RWPE2 (cell line): ENCODE measurements at regions not wholly inside any gene's neighbourhood (a gene's known extent, or its start where the extent isn't known, plus 50 kb on each side); places are given as distances from the start of the nearest gene placed in this dataset.

Experiments
- ATAC-seq: fragments of 200-7000 bp; cut with Tn5 transposase; 3 replicates; pipeline ENCODE4 v1.9.1; 2021; ENCODE audit warnings: low read depth
- DNase-seq: peaks from one replicate; pipeline ENCODE4 v3.0.0-alpha.2; 2020; ENCODE audit warnings: low spot score
- H3K27ac ChIP-seq: fragments of 450-650 bp; 2 replicates; pipeline ENCODE4 v1.5.1; 2017; ENCODE audit warnings: mild to moderate bottlenecking; ENCODE audit not compliant: poor library complexity, severe bottlenecking
- H3K27me3 ChIP-seq: fragments of 250-450 bp; sonication (Bioruptor Pico); 2 replicates; pipeline ENCODE4 v1.5.1; 2021; ENCODE audit warnings: mild to moderate bottlenecking, moderate library complexity; ENCODE audit not compliant: insufficient read depth, poor library complexity, severe bottlenecking
- H3K36me3 ChIP-seq: fragments of 250-450 bp; sonication (Bioruptor Pico); 2 replicates; pipeline ENCODE4 v1.5.1; 2020; ENCODE audit warnings: low read depth, mild to moderate bottlenecking, moderate library complexity
- H3K4me1 ChIP-seq: fragments of 250-450 bp; sonication (Bioruptor Pico); 2 replicates; pipeline ENCODE4 v1.5.1; 2021; ENCODE audit warnings: mild to moderate bottlenecking, moderate library complexity; ENCODE audit not compliant: insufficient read depth, poor library complexity, severe bottlenecking
- H3K4me3 ChIP-seq: fragments of 250-450 bp; sonication (Bioruptor Pico); 2 replicates; pipeline ENCODE4 v1.5.1; 2021; ENCODE audit warnings: mild to moderate bottlenecking, moderate library complexity; ENCODE audit not compliant: severe bottlenecking
- H3K9me3 ChIP-seq: fragments of 250-450 bp; sonication (Bioruptor Pico); 2 replicates; pipeline ENCODE4 v1.5.1; 2021; ENCODE audit warnings: mild to moderate bottlenecking, moderate library complexity; ENCODE audit not compliant: severe bottlenecking
- TF ChIP-seq, protein P1 (sequence below): fragments of 450-650 bp; IDR thresholded peaks from one replicate; pipeline ENCODE4 v1.5.1; 2017; ENCODE audit warnings: mild to moderate bottlenecking, moderate library complexity; ENCODE audit not compliant: poor library complexity, severe bottlenecking

GRCh38 chr6:44712353-44713111, 325.0 kb downstream of the CDC5L start:
- Histone ChIP-seq H3K27me3 (no peaks in the 10 kb centered on the region), H3K27ac (no peak overlapping the region), H3K4me1 (no peaks in the 10 kb centered on the region), H3K36me3 (no peaks in the 10 kb centered on the region), H3K9me3 (no peaks in the 10 kb centered on the region), H3K4me3 (no peak overlapping the region)
- DNase-seq (no peak), ATAC-seq (no peak)
- TF ChIP-seq, protein P1, sequence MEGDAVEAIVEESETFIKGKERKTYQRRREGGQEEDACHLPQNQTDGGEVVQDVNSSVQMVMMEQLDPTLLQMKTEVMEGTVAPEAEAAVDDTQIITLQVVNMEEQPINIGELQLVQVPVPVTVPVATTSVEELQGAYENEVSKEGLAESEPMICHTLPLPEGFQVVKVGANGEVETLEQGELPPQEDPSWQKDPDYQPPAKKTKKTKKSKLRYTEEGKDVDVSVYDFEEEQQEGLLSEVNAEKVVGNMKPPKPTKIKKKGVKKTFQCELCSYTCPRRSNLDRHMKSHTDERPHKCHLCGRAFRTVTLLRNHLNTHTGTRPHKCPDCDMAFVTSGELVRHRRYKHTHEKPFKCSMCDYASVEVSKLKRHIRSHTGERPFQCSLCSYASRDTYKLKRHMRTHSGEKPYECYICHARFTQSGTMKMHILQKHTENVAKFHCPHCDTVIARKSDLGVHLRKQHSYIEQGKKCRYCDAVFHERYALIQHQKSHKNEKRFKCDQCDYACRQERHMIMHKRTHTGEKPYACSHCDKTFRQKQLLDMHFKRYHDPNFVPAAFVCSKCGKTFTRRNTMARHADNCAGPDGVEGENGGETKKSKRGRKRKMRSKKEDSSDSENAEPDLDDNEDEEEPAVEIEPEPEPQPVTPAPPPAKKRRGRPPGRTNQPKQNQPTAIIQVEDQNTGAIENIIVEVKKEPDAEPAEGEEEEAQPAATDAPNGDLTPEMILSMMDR: no peak

DNA sequence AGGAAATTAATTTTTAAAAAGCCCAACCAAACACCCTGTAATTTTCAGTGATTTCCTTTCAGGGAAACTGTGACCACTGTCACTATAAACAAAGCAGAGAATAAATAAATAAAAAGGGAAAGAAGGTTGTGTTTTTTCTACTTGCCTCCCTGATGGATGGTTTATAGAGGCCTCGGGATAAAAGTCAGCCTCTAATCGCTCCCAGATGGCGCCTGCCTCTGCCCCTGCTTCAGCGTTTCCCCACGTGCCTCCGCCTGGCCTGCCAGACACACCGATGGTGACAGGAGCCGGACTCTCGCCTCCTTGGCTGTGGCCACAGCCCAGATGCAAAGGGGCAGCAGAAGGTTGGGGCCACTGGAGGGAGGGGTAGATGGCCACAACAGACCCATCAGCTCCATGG, 327.7 kb downstream of the CDC5L start:
- ATAC-seq (no peak), DNase-seq (no peak)
- TF ChIP-seq, protein P1: no peak
- no peaks in the 10 kb centered on the region for H3K36me3 ChIP-seq
- H3K4me3 ChIP-seq: no peak overlapping the region
- H3K9me3 ChIP-seq: no peaks in the 10 kb centered on the region
- no peaks in the 10 kb centered on the region for H3K27me3 ChIP-seq
- H3K4me1 ChIP-seq: no peaks in the 10 kb centered on the region
- H3K27ac ChIP-seq: no peak overlapping the region

- H3K27ac ChIP-seq: no peak overlapping the region
These were observed 328.4 kb downstream of the CDC5L start for GRCh38 chr6:44715925-44716324.

GRCh38 chr6:44717431-44717830, 329.9 kb downstream of the CDC5L start:
- DNase-seq: no peak
- H3K9me3 ChIP-seq: no peaks in the 10 kb centered on the region
- H3K4me3 ChIP-seq: no peak overlapping the region
- TF ChIP-seq, protein P1: no peak
- no peaks in the 10 kb centered on the region for H3K4me1 ChIP-seq
- no peak overlapping the region for H3K27ac ChIP-seq
- no peak for ATAC-seq
- no peaks in the 10 kb centered on the region for H3K27me3 ChIP-seq
- H3K36me3 ChIP-seq: no peaks in the 10 kb centered on the region

More at GRCh38 chr6:44715925-44716324, 328.4 kb downstream of the CDC5L start:
- H3K4me3 ChIP-seq: no peak overlapping the region
- TF ChIP-seq, protein P1: no peak
- no peaks in the 10 kb centered on the region for H3K27me3 ChIP-seq
- DNase-seq (no peak), ATAC-seq (peak; percentile 25; the same call in 1 of the 3 replicates)
- H3K36me3 ChIP-seq: no peaks in the 10 kb centered on the region
- no peaks in the 10 kb centered on the region for H3K4me1 ChIP-seq
- H3K9me3 ChIP-seq: no peaks in the 10 kb centered on the region

DNA sequence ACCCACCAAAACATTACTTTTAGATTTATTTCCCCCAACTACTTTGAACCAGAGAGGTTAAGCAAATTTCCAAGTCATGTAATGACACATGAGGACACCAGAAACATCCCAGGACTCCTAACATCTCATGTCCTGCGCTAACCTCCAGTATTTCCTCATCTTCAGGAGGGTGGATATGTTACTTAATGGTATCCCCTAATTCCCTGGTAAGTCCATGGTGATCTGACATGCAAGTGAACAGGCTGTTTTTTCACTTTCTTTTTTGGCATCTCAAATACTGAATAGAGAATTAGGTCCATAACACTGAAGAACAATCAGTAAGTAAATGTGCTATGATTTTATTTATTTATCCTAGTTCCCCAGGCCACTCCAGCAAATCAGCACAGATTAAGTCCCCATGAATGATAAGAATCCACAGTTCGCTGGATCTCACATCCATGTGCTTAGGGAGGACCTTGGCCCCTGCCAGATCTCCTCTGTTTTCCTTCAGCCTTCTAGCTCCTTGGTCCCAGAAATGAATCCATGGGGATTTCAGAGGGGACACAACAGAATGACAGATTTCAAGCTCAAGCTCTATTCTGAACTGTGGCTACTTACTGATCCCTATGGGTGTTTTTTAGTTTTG, 334.6 kb downstream of the CDC5L start:
- no peak for DNase-seq
- no peak for ATAC-seq
- no peaks in the 10 kb centered on the region for H3K36me3 ChIP-seq
- H3K27ac ChIP-seq: no peak overlapping the region
- H3K27me3 ChIP-seq: no peaks in the 10 kb centered on the region
- H3K4me1 ChIP-seq: no peaks in the 10 kb centered on the region
- no peaks in the 10 kb centered on the region for H3K9me3 ChIP-seq
- TF ChIP-seq, protein P1: no peak
- no peak overlapping the region for H3K4me3 ChIP-seq
